HepG2 (cell line): ENCODE measurements at regions not wholly inside any gene's neighbourhood (a gene's known extent, or its start where the extent isn't known, plus 50 kb on each side); places are given as distances from the start of the nearest gene placed in this dataset.

ENCODE experiments used
- ATAC-seq: fragments of 200-7000 bp; cut with Tn5 transposase; 3 replicates; pipeline ENCODE4 v1.9.1; 2020; ENCODE audit warnings: mild to moderate bottlenecking, moderate library complexity
- BruUV-seq: library from RNA; stranded (reverse); fragments of 400-500 nt; replicated peaks from 2 replicates; lab custom pipeline; 2021; lab: Mats Ljungman, UMichigan
- CTCF ChIA-PET: fragments of 300-600 bp; formaldehyde crosslinking; extraction: SDS; loops from one replicate; lab custom pipeline; 2021; ENCODE audit warnings: low total read pairs, inconsistent platforms, low intra/inter-chr PET ratio; lab: Yijun Ruan, JAX
- POLR2A ChIA-PET: fragments of 350-600 bp; sonication (Branson Sonifier 250); formaldehyde crosslinking; loops from one replicate; lab custom pipeline; 2020; ENCODE audit warnings: antibody characterized with exemption, inconsistent platforms; lab: Yijun Ruan, JAX
- DNase-seq: peaks from one replicate; pipeline ENCODE4 v3.0.0-alpha.2; 2015; ENCODE audit warnings: low spot score
- FAIRE-seq: peaks from 3 replicates; lab custom pipeline; 2011; peaks lifted over from hg19 to GRCh38; lab: Jason Lieb, UNC
- H2AFZ ChIP-seq: one replicate; pipeline ENCODE4 v1.6.1; 2011; ENCODE audit warnings: low read length, inconsistent platforms
- H3K27ac ChIP-seq: fragments of 300-600 bp; 3 replicates; pipeline ENCODE4 v1.8.0; 2011; ENCODE audit warnings: mixed run types, mild to moderate bottlenecking, mixed read lengths, low read length, inconsistent platforms; ENCODE audit not compliant: insufficient read depth; ENCODE audit errors: extremely low read length
- H3K27me3 ChIP-seq, 2 experiments: fragments of 200-600 bp in 1 of 2; 2 replicates in 1 of 2; 3 replicates in 1 of 2; pipeline versions ENCODE4 v1.6.0 to v1.8.0; 2011; ENCODE audit warnings: low read length in 2 of 2, mild to moderate bottlenecking in 2 of 2, moderate library complexity in 2 of 2, inconsistent platforms in 1 of 2; ENCODE audit not compliant: insufficient read depth in 2 of 2, control insufficient read depth in 1 of 2
- H3K36me3 ChIP-seq, 2 experiments: fragments of 200-600 bp in 1 of 2; replicated peaks in 1 of 2; 2 replicates in 1 of 2; 3 replicates in 1 of 2; pipeline versions ENCODE4 v1.5.1 to v1.8.0; 2011; ENCODE audit warnings: low read length in 2 of 2, inconsistent platforms in 1 of 2; ENCODE audit not compliant: insufficient read depth in 2 of 2, control insufficient read depth in 1 of 2
- H3K4me1 ChIP-seq: 2 replicates; pipeline ENCODE4 v1.5.1; 2012; ENCODE audit warnings: low read length, inconsistent platforms; ENCODE audit not compliant: insufficient read depth
- H3K4me2 ChIP-seq: 2 replicates; pipeline ENCODE4 v1.6.0; 2011; ENCODE audit warnings: low read depth, low read length, inconsistent platforms
- H3K4me3 ChIP-seq, 3 experiments: fragments of 200-600 bp in 1 of 3; sonication (generic), shearing (Covaris generic) in 1 of 3; replicated peaks in 1 of 3; 2 replicates each; pipeline ENCODE4 v1.5.1; 2011 to 2016; ENCODE audit warnings: low read length in 3 of 3, inconsistent platforms in 2 of 3, low read depth in 2 of 3, mild to moderate bottlenecking in 2 of 3, control low read depth in 1 of 3, mixed read lengths in 1 of 3; ENCODE audit not compliant: insufficient read depth in 1 of 3
- H3K79me2 ChIP-seq: one replicate; pipeline ENCODE4 v1.6.1; 2011; ENCODE audit warnings: low read length, inconsistent platforms; ENCODE audit not compliant: insufficient read depth
- H3K9ac ChIP-seq: 2 replicates; pipeline ENCODE4 v1.6.0; 2011; ENCODE audit warnings: mild to moderate bottlenecking, low read depth, low read length, inconsistent platforms; ENCODE audit not compliant: insufficient read depth
- H3K9me3 ChIP-seq: 2 replicates; pipeline ENCODE4 v1.5.1; 2012; ENCODE audit warnings: mild to moderate bottlenecking, low read length
- H4K20me1 ChIP-seq: 2 replicates; pipeline ENCODE4 v1.6.0; 2011; ENCODE audit warnings: inconsistent platforms, mild to moderate bottlenecking, low read length, moderate library complexity; ENCODE audit not compliant: insufficient read depth
- DNMT3B ChIP-seq: conservative IDR thresholded peaks from 2 replicates; pipeline ENCODE4 v1.6.1; 2016; ENCODE audit warnings: missing biosample characterization, control low read depth
- EED ChIP-seq: sonication (generic); formaldehyde crosslinking; IDR thresholded peaks from 2 replicates; pipeline ENCODE4 v1.5.0; 2020; ENCODE audit warnings: mild to moderate bottlenecking, missing genetic modification reagents
- ETV5 ChIP-seq: IDR thresholded peaks from 2 replicates; pipeline ENCODE4 v1.6.1; 2018; ENCODE audit warnings: missing biosample characterization, missing genetic modification reagents, inconsistent platforms, borderline replicate concordance
- HNRNPK ChIP-seq: fragments of 200-400 bp; formaldehyde crosslinking; IDR thresholded peaks from 2 replicates; pipeline ENCODE4 v1.6.1; 2018; ENCODE audit warnings: low read length, low read depth, moderate library complexity, mild to moderate bottlenecking; ENCODE audit not compliant: poor library complexity, severe bottlenecking
- HNRNPLL ChIP-seq: fragments of 200-400 bp; formaldehyde crosslinking; IDR thresholded peaks from 2 replicates; pipeline ENCODE4 v1.6.1; 2017; ENCODE audit warnings: mild to moderate bottlenecking, low read depth, low read length; ENCODE audit not compliant: poor library complexity, severe bottlenecking
- HOXA3 ChIP-seq: sonication (generic); formaldehyde crosslinking; IDR thresholded peaks from 2 replicates; pipeline ENCODE4 v1.5.0; 2020; ENCODE audit warnings: missing genetic modification reagents
- HOXD1 ChIP-seq: sonication (generic); formaldehyde crosslinking; IDR thresholded peaks from 2 replicates; pipeline ENCODE4 v1.5.0; 2020; ENCODE audit warnings: missing genetic modification reagents
- NFIC ChIP-seq: IDR thresholded peaks from 2 replicates; pipeline ENCODE4 v1.6.1; 2012; ENCODE audit warnings: mild to moderate bottlenecking, low read length, inconsistent platforms
- SRSF4 ChIP-seq: fragments of 200-400 bp; formaldehyde crosslinking; IDR thresholded peaks from one replicate; pipeline ENCODE4 v1.6.1; 2018; ENCODE audit warnings: mild to moderate bottlenecking, low read depth, low read length, moderate library complexity; ENCODE audit not compliant: poor library complexity, severe bottlenecking
- TEF ChIP-seq: sonication (generic); formaldehyde crosslinking; IDR thresholded peaks from 2 replicates; pipeline ENCODE4 v1.5.0; 2020; ENCODE audit warnings: missing genetic modification reagents
- ZNF275 ChIP-seq: sonication (generic); formaldehyde crosslinking; IDR thresholded peaks from 2 replicates; pipeline ENCODE4 v1.8.0; 2022; ENCODE audit warnings: missing genetic modification reagents, mild to moderate bottlenecking, inconsistent platforms, borderline replicate concordance
- ZNF512 ChIP-seq: sonication (generic); formaldehyde crosslinking; IDR thresholded peaks from 2 replicates; pipeline ENCODE4 v1.4.0; 2020; ENCODE audit warnings: mild to moderate bottlenecking, missing genetic modification reagents
- WGBS: methylation state at CpG from one replicate; pipeline ENCODE4 v1.1.6; 2017; ENCODE audit warnings: low lambda C conversion rate; 5-methylcytosine and 5-hydroxymethylcytosine counted together
- in situ Hi-C: cut with HindIII; loops from 2 replicates; pipeline ENCODE4 v1.10.0; 2017; ENCODE audit warnings: low pct_unique_long_range_greater_than_20kb; ENCODE audit not compliant: extremely low pct_ligation_motif_present
- intact Hi-C: fragments of 100-400 bp; cut with micrococcal nuclease; formaldehyde crosslinking; loops from one replicate; pipeline ENCODE4 v1.10.0; 2022; ENCODE audit not compliant: unreplicated experiment

GRCh38 chr5:98492258-98492657 is 281.2 kb upstream of the RGMB start:
- Histone ChIP-seq H3K4me3 (no peak overlapping the region), H2AFZ (no peak overlapping the region), H3K27ac (no peak overlapping the region), H3K9me3 (no peaks in the 10 kb centered on the region; the same call in 1 of the 2 replicates), H3K9ac (no peak overlapping the region), H3K79me2 (no peaks in the 10 kb centered on the region), H3K27me3 (no peaks in the 10 kb centered on the region), H4K20me1 (no peaks in the 10 kb centered on the region), H3K4me1 (no peaks in the 10 kb centered on the region), H3K4me2 (no peak overlapping the region), H3K36me3 (no peaks in the 10 kb centered on the region)
- intact Hi-C loops, result no loop called here
- POLR2A ChIA-PET, result no interaction called here
- DNase-seq (no peak), FAIRE-seq (no peak), ATAC-seq (no peak)
- in situ Hi-C loops, result no loop called here
- no TSS peak for BruUV-seq
- CTCF ChIA-PET, result no interaction called here
- TF ChIP-seq SRSF4, result no peak
- no peak for TF ChIP-seq TEF (CRISPR knock-in tag)
- TF ChIP-seq EED (CRISPR knock-in tag), result no peak
- WGBS, result no CpG with 5 or more reads among the region's 1 CpG

GRCh38 chr5:98497418-98497817 is 276.0 kb upstream of the RGMB start:
- CTCF ChIA-PET, result no interaction called here
- Histone ChIP-seq H4K20me1 (no peaks in the 10 kb centered on the region), H3K4me2 (no peak overlapping the region), H3K9ac (no peak overlapping the region), H2AFZ (no peak overlapping the region), H3K27ac (no peak overlapping the region), H3K27me3 (no peaks in the 10 kb centered on the region), H3K36me3 (no peaks in the 10 kb centered on the region), H3K79me2 (no peaks in the 10 kb centered on the region), H3K9me3 (no peaks in the 10 kb centered on the region), H3K4me3 (no peak overlapping the region), H3K4me1 (no peaks in the 10 kb centered on the region)
- in situ Hi-C loops (no loop called here), intact Hi-C loops (no loop called here)
- POLR2A ChIA-PET, result no interaction called here
- BruUV-seq, result no TSS peak
- no peak for FAIRE-seq
- WGBS, result 44% methylated on average over 1 of the region's 1 CpG
- DNase-seq, result no peak
- ATAC-seq, result no peak
- TF ChIP-seq DNMT3B (CRISPR knock-in tag) (no peak), HNRNPLL (no peak), HOXD1 (CRISPR knock-in tag) (no peak), ZNF512 (CRISPR knock-in tag) (no peak), HOXA3 (CRISPR knock-in tag) (no peak), NFIC (no peak), ETV5 (CRISPR knock-in tag) (no peak), HNRNPK (no peak), ZNF275 (CRISPR knock-in tag) (no peak)
